Smooth muscle cell (in vitro differentiated cells): ENCODE measurements at regions not wholly inside any gene's neighbourhood (a gene's known extent, or its start where the extent isn't known, plus 50 kb on each side); places are given as distances from the start of the nearest gene placed in this dataset.
"Not testable (repeated sequence)": the region's sequence is repeated elsewhere in the genome, so short reads cannot be mapped to it uniquely, and the experiment has no call there.

Experiments
- DNase-seq: peaks from one replicate; lab custom pipeline; 2025; ENCODE audit not compliant: unreplicated experiment; lab: John Stamatoyannopoulos, UW
- H2AFZ ChIP-seq: fragments of 200-600 bp; sonication (generic); 2 replicates; pipeline ENCODE4 v1.6.0; 2016; ENCODE audit warnings: antibody characterized with exemption, low read depth, mild to moderate bottlenecking
- H3F3A ChIP-seq: fragments of 200-600 bp; sonication (generic); 2 replicates; pipeline ENCODE4 v1.6.0; 2017; ENCODE audit warnings: antibody characterized with exemption, low read depth
- H3K27ac ChIP-seq: fragments of 200-600 bp; sonication (generic); 2 replicates; pipeline ENCODE4 v1.5.1; 2016; ENCODE audit warnings: low read depth, mild to moderate bottlenecking
- H3K27me3 ChIP-seq: fragments of 200-600 bp; sonication (generic); 2 replicates; pipeline ENCODE4 v1.6.1; 2016; ENCODE audit warnings: low read depth, mild to moderate bottlenecking
- H3K36me3 ChIP-seq: fragments of 200-600 bp; sonication (generic); 2 replicates; pipeline ENCODE4 v1.5.1; 2016; ENCODE audit warnings: low read depth
- H3K4me1 ChIP-seq: fragments of 200-600 bp; sonication (generic); 2 replicates; pipeline ENCODE4 v1.5.1; 2016; ENCODE audit warnings: low read depth
- H3K4me2 ChIP-seq: fragments of 200-600 bp; sonication (generic); 2 replicates; pipeline ENCODE4 v1.6.0; 2016; ENCODE audit warnings: mild to moderate bottlenecking
- H3K4me3 ChIP-seq: fragments of 200-600 bp; sonication (generic); 2 replicates; pipeline ENCODE4 v1.5.1; 2016; ENCODE audit warnings: mild to moderate bottlenecking
- H3K79me2 ChIP-seq: fragments of 200-600 bp; sonication (generic); 2 replicates; pipeline ENCODE4 v1.6.0; 2016; ENCODE audit warnings: low read depth, mild to moderate bottlenecking
- H3K9ac ChIP-seq: fragments of 200-600 bp; sonication (generic); 2 replicates; pipeline ENCODE4 v1.6.0; 2016; ENCODE audit warnings: low read depth
- H3K9me3 ChIP-seq: fragments of 200-600 bp; sonication (generic); replicated peaks from 2 replicates; pipeline ENCODE4 v1.5.1; 2016; ENCODE audit warnings: low read depth
- H4K20me1 ChIP-seq: fragments of 200-600 bp; sonication (generic); 2 replicates; pipeline ENCODE4 v1.6.0; 2016; ENCODE audit warnings: low read depth
- WGBS: methylation state at CpG from one replicate; pipeline ENCODE4 v1.1.7; 2016; ENCODE audit warnings: low lambda C conversion rate; 5-methylcytosine and 5-hydroxymethylcytosine counted together
- TF ChIP-seq, protein P1 (sequence below): fragments of 200-600 bp; sonication (generic); IDR thresholded peaks from 2 replicates; pipeline ENCODE4 v1.5.1; 2017; ENCODE audit warnings: borderline replicate concordance, mild to moderate bottlenecking, antibody characterized with exemption; ENCODE audit not compliant: insufficient read depth, poor library complexity, severe bottlenecking

GRCh38 chr11:50182486-50182885, 149.8 kb downstream of the OR4C45 start:
- TF ChIP-seq, protein P1, sequence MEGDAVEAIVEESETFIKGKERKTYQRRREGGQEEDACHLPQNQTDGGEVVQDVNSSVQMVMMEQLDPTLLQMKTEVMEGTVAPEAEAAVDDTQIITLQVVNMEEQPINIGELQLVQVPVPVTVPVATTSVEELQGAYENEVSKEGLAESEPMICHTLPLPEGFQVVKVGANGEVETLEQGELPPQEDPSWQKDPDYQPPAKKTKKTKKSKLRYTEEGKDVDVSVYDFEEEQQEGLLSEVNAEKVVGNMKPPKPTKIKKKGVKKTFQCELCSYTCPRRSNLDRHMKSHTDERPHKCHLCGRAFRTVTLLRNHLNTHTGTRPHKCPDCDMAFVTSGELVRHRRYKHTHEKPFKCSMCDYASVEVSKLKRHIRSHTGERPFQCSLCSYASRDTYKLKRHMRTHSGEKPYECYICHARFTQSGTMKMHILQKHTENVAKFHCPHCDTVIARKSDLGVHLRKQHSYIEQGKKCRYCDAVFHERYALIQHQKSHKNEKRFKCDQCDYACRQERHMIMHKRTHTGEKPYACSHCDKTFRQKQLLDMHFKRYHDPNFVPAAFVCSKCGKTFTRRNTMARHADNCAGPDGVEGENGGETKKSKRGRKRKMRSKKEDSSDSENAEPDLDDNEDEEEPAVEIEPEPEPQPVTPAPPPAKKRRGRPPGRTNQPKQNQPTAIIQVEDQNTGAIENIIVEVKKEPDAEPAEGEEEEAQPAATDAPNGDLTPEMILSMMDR: no peak
- Histone ChIP-seq H3K4me3 (no peak overlapping the region), H2AFZ (no peak overlapping the region), H3F3A (no peaks in the 10 kb centered on the region), H3K4me2 (no peak overlapping the region), H4K20me1 (no peaks in the 10 kb centered on the region), H3K27me3 (no peaks in the 10 kb centered on the region), H3K9me3 (peaks cover 4% of the 10 kb centered on the region), H3K27ac (no peak overlapping the region), H3K4me1 (no peaks in the 10 kb centered on the region), H3K36me3 (no peaks in the 10 kb centered on the region), H3K9ac (no peak overlapping the region), H3K79me2 (no peaks in the 10 kb centered on the region)
- WGBS: 91% methylated on average over 2 of the region's 2 CpGs
- DNase-seq: no peak

GRCh38 chr11:50183170-50183569, 150.5 kb downstream of the OR4C45 start:
- DNase-seq, H4K20me1 ChIP-seq, H3K4me3 ChIP-seq, H3K27me3 ChIP-seq, H3K9ac ChIP-seq, H3K27ac ChIP-seq, H3F3A ChIP-seq, H3K36me3 ChIP-seq, H2AFZ ChIP-seq, H3K9me3 ChIP-seq, H3K4me1 ChIP-seq, H3K4me2 ChIP-seq, H3K79me2 ChIP-seq: not testable (repeated sequence)
- WGBS: 87% methylated on average over 15 of the region's 19 CpGs

DNA sequence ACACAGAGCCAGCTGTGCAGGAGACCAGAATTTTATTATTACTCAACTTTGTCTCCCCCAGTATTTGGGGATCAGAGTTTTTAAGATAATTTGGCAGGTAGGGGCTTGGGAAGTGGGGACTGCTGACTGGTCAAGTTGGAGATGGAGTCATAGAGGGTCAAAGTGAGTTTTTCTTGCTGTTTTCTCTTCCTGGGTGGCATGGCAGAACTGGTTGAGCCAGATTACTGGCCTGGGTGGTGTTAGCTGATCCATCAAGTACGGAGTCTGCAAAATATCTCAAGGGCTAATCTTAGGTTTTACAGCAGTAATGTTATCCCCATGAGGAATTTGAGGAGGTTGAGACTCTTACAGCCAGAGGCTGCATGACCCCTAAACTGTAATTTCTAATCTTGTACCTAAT, 153.5 kb downstream of the OR4C45 start:
- Histone ChIP-seq H3K4me1 (no peaks in the 10 kb centered on the region), H3K9ac (no peak overlapping the region), H3K27ac (no peak overlapping the region), H2AFZ (no peak overlapping the region), H3K4me2 (no peak overlapping the region), H3K27me3 (no peaks in the 10 kb centered on the region), H3K9me3 (peaks cover 4% of the 10 kb centered on the region), H3K36me3 (no peaks in the 10 kb centered on the region), H4K20me1 (no peaks in the 10 kb centered on the region), H3F3A (no peaks in the 10 kb centered on the region), H3K4me3 (no peak overlapping the region), H3K79me2 (no peaks in the 10 kb centered on the region)
- TF ChIP-seq, protein P1: no peak
- 76% methylated on average over 1 of the region's 1 CpG for WGBS
- no peak for DNase-seq

- WGBS: 35% methylated on average over 1 of the region's 1 CpG
- Histone ChIP-seq H4K20me1 (no peaks in the 10 kb centered on the region), H3K4me1 (no peaks in the 10 kb centered on the region)
Measured at GRCh38 chr11:50187220-50187619, 154.5 kb downstream of the OR4C45 start.

More at GRCh38 chr11:50187220-50187619, 154.5 kb downstream of the OR4C45 start:
- no peak overlapping the region for H3K4me2 ChIP-seq
- peaks cover 4% of the 10 kb centered on the region for H3K9me3 ChIP-seq
- H3K27ac ChIP-seq: no peak overlapping the region
- H3K4me3 ChIP-seq: no peak overlapping the region
- H3K9ac ChIP-seq: no peak overlapping the region
- no peaks in the 10 kb centered on the region for H3K79me2 ChIP-seq
- DNase-seq: no peak
- no peak overlapping the region for H2AFZ ChIP-seq
- H3K36me3 ChIP-seq: no peaks in the 10 kb centered on the region
- no peaks in the 10 kb centered on the region for H3K27me3 ChIP-seq
- TF ChIP-seq, protein P1: no peak
- no peaks in the 10 kb centered on the region for H3F3A ChIP-seq
